IMR-90 (cell line): ENCODE measurements at regions not wholly inside any gene's neighbourhood (a gene's known extent, or its start where the extent isn't known, plus 50 kb on each side); places are given as distances from the start of the nearest gene placed in this dataset.

ENCODE experiments used
- ATAC-seq: fragments of 200-7000 bp; cut with Tn5 transposase; 2 replicates; pipeline ENCODE4 v1.9.1; 2020; ENCODE audit warnings: low read depth, mild to moderate bottlenecking, moderate library complexity
- BruUV-seq: library from RNA; stranded (reverse); fragments of 400-500 nt; replicated peaks from 2 replicates; lab custom pipeline; 2021; lab: Mats Ljungman, UMichigan
- CTCF ChIA-PET: fragments of 300-600 bp; formaldehyde crosslinking; extraction: SDS; loops from one replicate; lab custom pipeline; 2021; ENCODE audit warnings: antibody characterized with exemption; lab: Yijun Ruan, JAX
- POLR2A ChIA-PET: fragments of 300-600 bp; sonication (Branson Sonifier 250); formaldehyde crosslinking; loops from one replicate; lab custom pipeline; 2022; ENCODE audit warnings: antibody characterized with exemption; ENCODE audit not compliant: unreplicated experiment; lab: Charles Lee
- DNase-seq: peaks from one replicate; pipeline ENCODE4 v3.0.0; 2013
- H2AFZ ChIP-seq: replicated peaks from 2 replicates; pipeline ENCODE3; 2013; ENCODE audit warnings: low read length, mild to moderate bottlenecking; ENCODE audit not compliant: poor library complexity
- H2AK5ac ChIP-seq: 2 replicates; pipeline ENCODE4 v1.6.1; 2013; ENCODE audit warnings: low read depth, low read length, inconsistent platforms
- H2AK9ac ChIP-seq: replicated peaks from 2 replicates; pipeline ENCODE3; 2013; ENCODE audit warnings: mild to moderate bottlenecking, low read depth, low read length, moderate library complexity; ENCODE audit not compliant: poor library complexity
- H2BK120ac ChIP-seq: 2 replicates; pipeline ENCODE4 v1.6.1; 2013; ENCODE audit warnings: low read depth, low read length, inconsistent platforms
- H2BK15ac ChIP-seq: 3 replicates; pipeline ENCODE4 v1.6.1; 2013; ENCODE audit warnings: low read depth, low read length, inconsistent platforms
- H2BK20ac ChIP-seq: 2 replicates; pipeline ENCODE4 v1.6.1; 2013; ENCODE audit warnings: low read depth, mild to moderate bottlenecking, inconsistent platforms, low read length, moderate library complexity
- H2BK5ac ChIP-seq: 2 replicates; pipeline ENCODE4 v1.6.1; 2013; ENCODE audit warnings: mild to moderate bottlenecking, low read depth, low read length, inconsistent platforms; ENCODE audit not compliant: poor library complexity, severe bottlenecking
- H3K14ac ChIP-seq: replicated peaks from 2 replicates; pipeline ENCODE4 v1.6.1; 2013; ENCODE audit warnings: low read depth, low read length, inconsistent platforms
- H3K18ac ChIP-seq: 2 replicates; pipeline ENCODE4 v1.6.1; 2013; ENCODE audit warnings: low read depth, low read length, control low read depth
- H3K23ac ChIP-seq: 2 replicates; pipeline ENCODE4 v1.6.1; 2013; ENCODE audit warnings: low read depth, low read length, inconsistent platforms
- H3K27ac ChIP-seq: 2 replicates; pipeline ENCODE4 v1.5.1; 2013; ENCODE audit warnings: mild to moderate bottlenecking, control low read depth, low read length; ENCODE audit not compliant: insufficient read depth
- H3K27me3 ChIP-seq: 2 replicates; pipeline ENCODE4 v1.6.1; 2013; ENCODE audit warnings: low read length; ENCODE audit not compliant: control insufficient read depth, insufficient read depth
- H3K36me3 ChIP-seq: 2 replicates; pipeline ENCODE4 v1.6.1; 2013; ENCODE audit warnings: low read length, mixed read lengths; ENCODE audit not compliant: control insufficient read depth, insufficient read depth
- H3K4ac ChIP-seq: 2 replicates; pipeline ENCODE4 v1.6.1; 2013; ENCODE audit warnings: low read depth, low read length, inconsistent platforms
- H3K4me1 ChIP-seq: 2 replicates; pipeline ENCODE4 v1.6.1; 2013; ENCODE audit warnings: low read length, mixed read lengths; ENCODE audit not compliant: control insufficient read depth, insufficient read depth
- H3K4me2 ChIP-seq: 2 replicates; pipeline ENCODE4 v1.6.1; 2013; ENCODE audit warnings: low read depth, mild to moderate bottlenecking, control low read depth, low read length, moderate library complexity
- H3K4me3 ChIP-seq: 2 replicates; pipeline ENCODE4 v1.5.1; 2013; ENCODE audit warnings: low read depth, mild to moderate bottlenecking, control low read depth, low read length, moderate library complexity; ENCODE audit not compliant: insufficient read depth
- H3K56ac ChIP-seq: 2 replicates; pipeline ENCODE4 v1.6.1; 2013; ENCODE audit warnings: low read length, inconsistent platforms; ENCODE audit not compliant: insufficient read depth; ENCODE audit errors: extremely low read depth
- H3K79me1 ChIP-seq, 2 experiments: 2 replicates each; pipeline ENCODE4 v1.6.1; 2013; ENCODE audit warnings: low read length in 2 of 2, inconsistent platforms in 1 of 2, low read depth in 1 of 2
- H3K9ac ChIP-seq: 2 replicates; pipeline ENCODE4 v1.6.1; 2013; ENCODE audit warnings: low read depth, low read length, control low read depth
- H3K9me1 ChIP-seq: 2 replicates; pipeline ENCODE4 v1.6.1; 2013; ENCODE audit warnings: low read length, inconsistent platforms; ENCODE audit not compliant: insufficient read depth
- H3K9me3 ChIP-seq: 2 replicates; pipeline ENCODE4 v1.6.1; 2013; ENCODE audit warnings: low read length; ENCODE audit not compliant: control insufficient read depth, insufficient read depth
- H4K20me1 ChIP-seq: 2 replicates; pipeline ENCODE4 v1.6.1; 2013; ENCODE audit warnings: low read length, inconsistent platforms; ENCODE audit not compliant: insufficient read depth
- H4K5ac ChIP-seq: 2 replicates; pipeline ENCODE4 v1.6.1; 2013; ENCODE audit warnings: mild to moderate bottlenecking, low read depth, low read length, control low read depth
- H4K8ac ChIP-seq, 2 experiments: 2 replicates each; pipeline ENCODE4 v1.6.1; 2013; ENCODE audit warnings: low read depth in 2 of 2, low read length in 2 of 2, control low read depth in 1 of 2, inconsistent platforms in 1 of 2
- H4K91ac ChIP-seq: 2 replicates; pipeline ENCODE4 v1.6.1; 2013; ENCODE audit warnings: low read depth, low read length, inconsistent platforms; ENCODE audit not compliant: insufficient read depth
- MXI1 ChIP-seq: IDR thresholded peaks from 2 replicates; pipeline ENCODE4 v1.6.1; 2012; ENCODE audit warnings: low read depth, mild to moderate bottlenecking, low read length, moderate library complexity, borderline replicate concordance
- NFE2L2 ChIP-seq: fragments of 150-350 bp; IDR thresholded peaks from 2 replicates; pipeline ENCODE4 v1.6.1; 2016; ENCODE audit warnings: low read depth, mild to moderate bottlenecking, low read length
- WGBS, 2 experiments: methylation state at CpG; one replicate each; pipeline versions ENCODE4 v1.1.5 to v1.1.7; 2013; ENCODE audit warnings: missing lambda C conversion rate in 2 of 2; ENCODE audit not compliant: insufficient read length in 1 of 2; ENCODE audit errors: extremely low coverage in 2 of 2; 5-methylcytosine and 5-hydroxymethylcytosine counted together
- dilution Hi-C: fragments of 300-500 bp; cut with HindIII; formaldehyde crosslinking; loops from one replicate; pipeline ENCODE4 v1.14.3; 2018; ENCODE audit warnings: low sequenced_read_pairs; ENCODE audit not compliant: unreplicated experiment
- in situ Hi-C: fragments of 300-500 bp; cut with MboI; formaldehyde crosslinking; loops from 3 replicates; pipeline ENCODE4 v1.14.3; 2019; ENCODE audit warnings: low sequenced_read_pairs, inconsistent platforms, mixed read lengths
- intact Hi-C: fragments of 100-400 bp; cut with micrococcal nuclease; formaldehyde crosslinking; loops from 2 replicates; pipeline ENCODE4 v1.10.0; 2022

DNA sequence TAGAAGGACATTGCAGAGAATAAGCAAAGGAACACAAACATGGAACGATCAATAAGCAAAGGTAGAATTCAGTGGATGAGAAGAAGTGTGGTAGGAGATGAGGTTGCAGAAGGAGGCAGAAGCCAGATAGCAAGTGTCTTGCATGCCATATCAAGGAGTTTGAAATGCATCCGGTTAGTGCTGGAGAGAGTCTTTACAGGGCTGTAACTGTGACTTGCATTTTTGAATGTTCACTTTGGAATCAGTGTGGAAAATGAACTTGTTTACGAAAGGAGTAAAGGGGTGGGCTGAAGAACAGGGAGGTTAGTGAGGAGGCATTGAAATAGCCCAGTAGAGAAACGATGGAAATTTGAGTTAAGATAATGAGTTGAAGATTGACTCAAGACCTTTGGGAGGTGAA lies 90.7 kb upstream of the MBNL2 start:
- TF ChIP-seq NFE2L2 (peak; percentile 63), MXI1 (no peak)
- Histone ChIP-seq H4K91ac (no peak overlapping the region), H3K18ac (no peak overlapping the region), H3K14ac (no peak overlapping the region; the same call in 1 of the 2 replicates), H2AK5ac (no peak overlapping the region), H3K27ac (no peak overlapping the region), H3K4me1 (no peaks in the 10 kb centered on the region; the same call in 1 of the 2 replicates), H3K4me3 (no peak overlapping the region), H3K27me3 (no peaks in the 10 kb centered on the region), H3K9me3 (no peaks in the 10 kb centered on the region), H3K9me1 (peaks cover 15% of the 10 kb centered on the region), H3K56ac (no peak overlapping the region), H3K4me2 (no peak overlapping the region), H3K9ac (no peak overlapping the region), H3K4ac (no peak overlapping the region), H4K8ac (no peak overlapping the region), H3K36me3 (no peaks in the 10 kb centered on the region), H2BK15ac (no peak overlapping the region), H2BK20ac (no peak overlapping the region), H2BK120ac (no peak overlapping the region; the same call in 1 of the 2 replicates), H4K5ac (no peak overlapping the region), H3K79me1 (no peaks in the 10 kb centered on the region), H2AK9ac (no peak overlapping the region), H4K20me1 (no peaks in the 10 kb centered on the region), H2BK5ac (no peak overlapping the region), H3K23ac (no peak overlapping the region), H2AFZ (no peak overlapping the region)
- WGBS, 2 experiments = 79% methylated on average over 4 of the region's 4 CpGs; no CpG with 5 or more reads in 1 of the 2 experiments
- no TSS peak for BruUV-seq
- CTCF ChIA-PET = no interaction called here
- no peak for ATAC-seq
- POLR2A ChIA-PET = no interaction called here
- no peak for DNase-seq
- in situ Hi-C loops = no loop called here
- dilution Hi-C loops = no loop called here
- intact Hi-C loops = loop anchor here (10.0 kb wide), 1 partner anchor 1063 kb away; no protein-coding TSS in a partner anchor
